ENCODE measurements at regions not wholly inside any gene's neighbourhood (a gene's known extent, or its start where the extent isn't known, plus 50 kb on each side); places are given as distances from the start of the nearest gene placed in this dataset.

- TF ChIP-seq CTCF (IDR thresholded peaks at IDR 0.05), result no peak
- TF ChIP-seq POLR2A (IDR thresholded peaks at IDR 0.05), result no peak
Observed at GRCh38 chr11:103596315-103596714, 440.1 kb upstream of the DDI1 start.

Data from lower leg skin (tissue), 3 donors.